Activated CD8-positive, alpha-beta memory T cell treated with anti-CD3 and anti-CD28 coated beads, Interleukin-2, amount 50 U/mL, for 24 hours (primary cell): ENCODE measurements at regions not wholly inside any gene's neighbourhood (a gene's known extent, or its start where the extent isn't known, plus 50 kb on each side); places are given as distances from the start of the nearest gene placed in this dataset.
"Not testable (repeated sequence)": the region's sequence is repeated elsewhere in the genome, so short reads cannot be mapped to it uniquely, and the experiment has no call there.

Experiments
- DNase-seq: peaks from one replicate; pipeline ENCODE4 v3.0.0-alpha.2; 2020; ENCODE audit errors: extremely low read depth

DNA sequence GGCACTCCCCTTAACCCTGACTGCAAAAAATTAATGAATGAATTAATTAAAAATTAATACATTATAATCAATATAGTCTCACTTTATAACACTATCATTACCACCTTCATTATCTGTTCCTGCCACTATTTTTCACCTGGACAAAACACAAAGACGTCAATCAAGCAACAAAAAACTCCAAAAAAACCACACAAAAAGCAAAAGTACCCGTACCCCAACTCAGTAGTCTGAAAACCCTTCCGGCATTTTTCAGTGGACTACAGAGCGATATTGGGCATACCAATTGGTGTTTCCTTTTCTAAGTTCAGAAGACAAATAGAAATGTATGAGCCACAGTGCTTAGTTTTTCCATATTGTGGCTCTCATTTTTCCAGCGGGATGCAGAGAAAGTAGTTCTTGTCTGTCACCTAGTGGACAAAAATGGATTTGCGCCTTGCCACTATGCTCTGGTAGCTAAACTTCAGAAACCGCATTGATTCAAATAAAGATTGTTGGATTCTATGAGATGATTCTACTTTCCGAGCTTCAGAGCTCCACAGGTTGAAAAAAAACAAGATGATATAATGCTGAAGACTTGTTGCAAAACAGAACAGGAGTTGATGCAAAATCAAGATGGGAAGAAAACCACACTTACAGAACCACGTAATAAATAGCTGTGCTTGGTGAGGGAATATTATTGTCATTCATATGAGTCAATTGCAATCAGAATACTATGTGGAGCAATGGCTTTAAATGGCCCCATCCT lies 50.6 kb upstream of the ITGB1 start:
- DNase-seq = peak; percentile 39

DNA sequence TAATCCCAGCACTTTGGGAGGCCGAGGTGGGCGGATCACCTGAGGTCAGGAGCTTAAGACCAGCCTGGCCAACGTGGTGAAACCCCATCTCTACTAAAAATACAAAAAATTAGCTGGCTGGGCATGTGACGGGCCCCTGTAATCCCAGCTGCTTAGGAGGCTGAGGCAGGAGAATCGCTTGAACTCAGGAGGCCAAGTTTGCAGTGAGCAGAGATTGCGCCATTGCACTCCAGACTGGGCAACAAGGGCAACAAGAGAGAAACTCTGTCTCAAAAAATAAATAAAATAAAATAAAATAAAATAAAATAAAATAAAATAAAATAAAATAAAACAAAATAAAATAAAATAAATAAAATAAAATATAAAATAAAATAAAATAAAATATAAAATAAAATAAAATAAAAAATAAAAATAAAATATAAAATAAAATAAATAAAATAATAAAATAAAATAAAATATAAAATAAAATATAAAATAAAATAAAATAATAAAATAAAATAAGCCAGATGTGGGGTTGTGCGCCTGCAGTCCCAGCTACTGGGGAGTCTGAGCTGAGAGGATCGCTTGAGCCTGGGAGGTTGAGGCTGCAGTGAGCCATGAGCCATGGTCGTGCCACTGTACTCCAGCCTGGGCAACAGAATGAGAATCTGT lies 49.8 kb upstream of the ITGB1 start:
- DNase-seq = not testable (repeated sequence)
